SK-N-SH treated with all-trans-retinoic acid at 6 μM for 48 hours (cell line): ENCODE measurements at regions not wholly inside any gene's neighbourhood (a gene's known extent, or its start where the extent isn't known, plus 50 kb on each side); places are given as distances from the start of the nearest gene placed in this dataset.
A peak's percentile ranks its signal among the peaks of the same experiment; 100 is the strongest.

ENCODE experiments used
- ATAC-seq: fragments of 200-7000 bp; cut with Tn5 transposase; 3 replicates; pipeline ENCODE4 v1.9.1; 2020; ENCODE audit warnings: mild to moderate bottlenecking, moderate library complexity
- ARNTL ChIP-seq: fragments of 450-650 bp; formaldehyde crosslinking; IDR thresholded peaks from 2 replicates; pipeline ENCODE4 v1.5.0; 2020; ENCODE audit warnings: low read depth, mild to moderate bottlenecking, moderate library complexity, borderline replicate concordance
- CSDC2 ChIP-seq: fragments of 250-450 bp; sonication (Bioruptor Pico); IDR thresholded peaks from 2 replicates; pipeline ENCODE4 v1.5.0; 2020; ENCODE audit warnings: mild to moderate bottlenecking, moderate library complexity
- ESRRG ChIP-seq: fragments of 250-450 bp; sonication (Bioruptor Pico); IDR thresholded peaks from 2 replicates; pipeline ENCODE4 v1.6.1; 2021; ENCODE audit warnings: mild to moderate bottlenecking
- GLIS3 ChIP-seq: fragments of 250-450 bp; sonication (Bioruptor Pico); IDR thresholded peaks from 2 replicates; pipeline ENCODE4 v1.5.0; 2020; ENCODE audit warnings: mild to moderate bottlenecking, moderate library complexity
- ISL1 ChIP-seq: fragments of 250-450 bp; sonication (Bioruptor Pico); IDR thresholded peaks from 2 replicates; pipeline ENCODE4 v2.1.2; 2022; ENCODE audit warnings: mild to moderate bottlenecking, moderate library complexity
- TCF4 ChIP-seq: fragments of 250-450 bp; sonication (Bioruptor Pico); IDR thresholded peaks from 2 replicates; pipeline ENCODE4 v1.8.0; 2021; ENCODE audit warnings: mild to moderate bottlenecking, moderate library complexity, borderline replicate concordance
- TOX ChIP-seq: fragments of 250-450 bp; sonication (Bioruptor Pico); IDR thresholded peaks from 2 replicates; pipeline ENCODE4 v1.8.0; 2021; ENCODE audit warnings: mild to moderate bottlenecking, moderate library complexity, borderline replicate concordance
- ZC3H10 ChIP-seq: fragments of 250-450 bp; sonication (Bioruptor Pico); IDR thresholded peaks from 2 replicates; pipeline ENCODE4 v1.5.1; 2021; ENCODE audit warnings: mild to moderate bottlenecking, moderate library complexity
- ZFP3 ChIP-seq: fragments of 250-450 bp; sonication (Bioruptor Pico); IDR thresholded peaks from 2 replicates; pipeline ENCODE4 v1.5.0; 2020; ENCODE audit warnings: mild to moderate bottlenecking, moderate library complexity
- ZFP30 ChIP-seq: fragments of 450-650 bp; formaldehyde crosslinking; IDR thresholded peaks from 2 replicates; pipeline ENCODE4 v1.5.0; 2022; ENCODE audit warnings: mild to moderate bottlenecking, moderate library complexity
- ZNF70 ChIP-seq: fragments of 450-650 bp; formaldehyde crosslinking; IDR thresholded peaks from 2 replicates; pipeline ENCODE4 v1.5.0; 2020; ENCODE audit warnings: mild to moderate bottlenecking, moderate library complexity
- ZNF8 ChIP-seq: fragments of 450-650 bp; formaldehyde crosslinking; IDR thresholded peaks from 2 replicates; pipeline ENCODE4 v1.5.0; 2020; ENCODE audit warnings: mild to moderate bottlenecking, moderate library complexity
- TF ChIP-seq, protein P1 (sequence below): fragments of 250-450 bp; sonication (Bioruptor Pico); IDR thresholded peaks from 2 replicates; pipeline ENCODE4 v1.5.1; 2021; ENCODE audit warnings: mild to moderate bottlenecking, moderate library complexity
- TF ChIP-seq, protein P2 (sequence below): fragments of 250-450 bp; sonication (Bioruptor Pico); IDR thresholded peaks from 2 replicates; pipeline ENCODE4 v1.8.0; 2021; ENCODE audit warnings: low read depth, mild to moderate bottlenecking, moderate library complexity, borderline replicate concordance
- TF ChIP-seq, protein P3 (sequence below): fragments of 250-450 bp; sonication (Bioruptor Pico); IDR thresholded peaks from 2 replicates; pipeline ENCODE4 v1.5.0; 2020; ENCODE audit warnings: mild to moderate bottlenecking, moderate library complexity
- TF ChIP-seq, protein P4 (sequence below): fragments of 250-450 bp; sonication (Bioruptor Pico); IDR thresholded peaks from 2 replicates; pipeline ENCODE4 v1.8.0; 2020; ENCODE audit warnings: mild to moderate bottlenecking, moderate library complexity, borderline replicate concordance

DNA sequence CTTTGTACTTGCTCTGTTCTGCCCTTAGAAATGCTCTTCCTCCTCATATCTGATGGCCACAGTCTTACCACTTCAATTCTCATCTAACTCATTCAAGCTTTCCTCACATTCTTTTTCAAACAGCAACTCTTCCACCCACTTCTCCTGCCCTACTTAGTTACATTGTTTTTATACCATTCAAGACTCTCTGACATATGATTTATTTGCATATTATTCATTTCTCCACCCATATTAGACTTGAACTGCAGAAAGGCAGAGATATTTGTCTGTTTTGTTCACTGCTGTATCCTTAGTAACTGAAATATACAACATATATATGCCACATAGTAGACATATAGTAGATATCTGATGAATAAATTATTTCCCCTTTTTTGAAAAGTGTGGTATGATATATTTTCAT is 95.5 kb upstream of the DCN start:
- TF ChIP-seq, protein P1, sequence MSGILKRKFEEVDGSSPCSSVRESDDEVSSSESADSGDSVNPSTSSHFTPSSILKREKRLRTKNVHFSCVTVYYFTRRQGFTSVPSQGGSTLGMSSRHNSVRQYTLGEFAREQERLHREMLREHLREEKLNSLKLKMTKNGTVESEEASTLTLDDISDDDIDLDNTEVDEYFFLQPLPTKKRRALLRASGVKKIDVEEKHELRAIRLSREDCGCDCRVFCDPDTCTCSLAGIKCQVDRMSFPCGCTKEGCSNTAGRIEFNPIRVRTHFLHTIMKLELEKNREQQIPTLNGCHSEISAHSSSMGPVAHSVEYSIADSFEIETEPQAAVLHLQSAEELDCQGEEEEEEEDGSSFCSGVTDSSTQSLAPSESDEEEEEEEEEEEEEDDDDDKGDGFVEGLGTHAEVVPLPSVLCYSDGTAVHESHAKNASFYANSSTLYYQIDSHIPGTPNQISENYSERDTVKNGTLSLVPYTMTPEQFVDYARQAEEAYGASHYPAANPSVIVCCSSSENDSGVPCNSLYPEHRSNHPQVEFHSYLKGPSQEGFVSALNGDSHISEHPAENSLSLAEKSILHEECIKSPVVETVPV (CRISPR knock-in tag) = no peak
- TF ChIP-seq ZFP30 (no peak), GLIS3 (CRISPR knock-in tag) (no peak), ESRRG (no peak), CSDC2 (no peak), ARNTL (CRISPR knock-in tag) (no peak), TCF4 (CRISPR knock-in tag) (no peak), ZNF70 (no peak)
- TF ChIP-seq, protein P2, sequence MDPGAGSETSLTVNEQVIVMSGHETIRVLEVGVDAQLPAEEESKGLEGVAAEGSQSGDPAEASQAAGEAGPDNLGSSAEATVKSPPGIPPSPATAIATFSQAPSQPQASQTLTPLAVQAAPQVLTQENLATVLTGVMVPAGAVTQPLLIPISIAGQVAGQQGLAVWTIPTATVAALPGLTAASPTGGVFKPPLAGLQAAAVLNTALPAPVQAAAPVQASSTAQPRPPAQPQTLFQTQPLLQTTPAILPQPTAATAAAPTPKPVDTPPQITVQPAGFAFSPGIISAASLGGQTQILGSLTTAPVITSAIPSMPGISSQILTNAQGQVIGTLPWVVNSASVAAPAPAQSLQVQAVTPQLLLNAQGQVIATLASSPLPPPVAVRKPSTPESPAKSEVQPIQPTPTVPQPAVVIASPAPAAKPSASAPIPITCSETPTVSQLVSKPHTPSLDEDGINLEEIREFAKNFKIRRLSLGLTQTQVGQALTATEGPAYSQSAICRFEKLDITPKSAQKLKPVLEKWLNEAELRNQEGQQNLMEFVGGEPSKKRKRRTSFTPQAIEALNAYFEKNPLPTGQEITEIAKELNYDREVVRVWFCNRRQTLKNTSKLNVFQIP (CRISPR knock-in tag) = no peak
- ATAC-seq = no peak

DNA sequence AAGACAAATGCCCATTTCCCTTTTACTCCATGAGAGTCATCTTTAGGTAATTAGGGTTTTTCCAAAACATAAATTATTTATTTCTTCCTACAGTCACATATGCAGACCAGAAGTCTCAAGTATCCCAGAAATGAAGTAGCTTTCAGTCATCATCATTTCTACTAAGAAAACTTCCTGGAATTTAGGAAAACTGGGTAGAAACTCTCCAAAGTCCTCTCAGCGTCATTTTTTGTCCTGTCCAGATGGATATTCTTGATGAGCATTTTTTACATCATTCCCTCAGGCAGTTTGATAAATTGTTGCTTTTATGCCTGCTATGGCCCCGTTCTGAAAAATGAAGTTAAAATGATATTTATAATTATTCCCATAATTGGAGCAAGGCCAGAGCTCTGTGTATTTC is 93.9 kb upstream of the DCN start:
- ATAC-seq = peak; percentile 37; the same call in 2 of the 3 replicates
- TF ChIP-seq ISL1 (CRISPR knock-in tag) (peak; percentile 68; the same call in 1 of the 2 replicates), TOX (CRISPR knock-in tag) (peak; percentile 64; the same call in 1 of the 2 replicates), ZC3H10 (CRISPR knock-in tag) (no peak)
- TF ChIP-seq, protein P3, sequence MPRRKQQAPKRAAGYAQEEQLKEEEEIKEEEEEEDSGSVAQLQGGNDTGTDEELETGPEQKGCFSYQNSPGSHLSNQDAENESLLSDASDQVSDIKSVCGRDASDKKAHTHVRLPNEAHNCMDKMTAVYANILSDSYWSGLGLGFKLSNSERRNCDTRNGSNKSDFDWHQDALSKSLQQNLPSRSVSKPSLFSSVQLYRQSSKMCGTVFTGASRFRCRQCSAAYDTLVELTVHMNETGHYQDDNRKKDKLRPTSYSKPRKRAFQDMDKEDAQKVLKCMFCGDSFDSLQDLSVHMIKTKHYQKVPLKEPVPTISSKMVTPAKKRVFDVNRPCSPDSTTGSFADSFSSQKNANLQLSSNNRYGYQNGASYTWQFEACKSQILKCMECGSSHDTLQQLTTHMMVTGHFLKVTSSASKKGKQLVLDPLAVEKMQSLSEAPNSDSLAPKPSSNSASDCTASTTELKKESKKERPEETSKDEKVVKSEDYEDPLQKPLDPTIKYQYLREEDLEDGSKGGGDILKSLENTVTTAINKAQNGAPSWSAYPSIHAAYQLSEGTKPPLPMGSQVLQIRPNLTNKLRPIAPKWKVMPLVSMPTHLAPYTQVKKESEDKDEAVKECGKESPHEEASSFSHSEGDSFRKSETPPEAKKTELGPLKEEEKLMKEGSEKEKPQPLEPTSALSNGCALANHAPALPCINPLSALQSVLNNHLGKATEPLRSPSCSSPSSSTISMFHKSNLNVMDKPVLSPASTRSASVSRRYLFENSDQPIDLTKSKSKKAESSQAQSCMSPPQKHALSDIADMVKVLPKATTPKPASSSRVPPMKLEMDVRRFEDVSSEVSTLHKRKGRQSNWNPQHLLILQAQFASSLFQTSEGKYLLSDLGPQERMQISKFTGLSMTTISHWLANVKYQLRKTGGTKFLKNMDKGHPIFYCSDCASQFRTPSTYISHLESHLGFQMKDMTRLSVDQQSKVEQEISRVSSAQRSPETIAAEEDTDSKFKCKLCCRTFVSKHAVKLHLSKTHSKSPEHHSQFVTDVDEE (CRISPR knock-in tag) = peak; percentile 58; the same call in 1 of the 2 replicates

DNA sequence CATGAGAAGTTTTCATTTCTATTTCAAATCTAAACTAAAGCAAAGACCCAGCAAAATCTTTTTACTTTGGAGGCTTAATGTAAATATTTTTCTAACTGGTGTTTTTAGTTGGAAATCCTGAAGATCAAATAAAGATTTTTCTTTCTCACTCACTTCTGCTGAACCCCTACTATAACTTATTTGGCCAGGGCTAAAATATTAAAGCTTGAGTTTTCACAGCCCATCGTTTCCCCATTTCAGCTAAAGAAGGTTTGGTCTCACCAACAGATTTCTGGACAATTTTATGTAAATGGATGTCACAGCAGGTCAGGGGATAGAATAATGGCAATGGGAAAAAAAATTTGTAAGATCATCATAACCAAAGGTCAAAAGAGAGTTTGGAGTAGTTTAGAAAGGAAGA is 92.7 kb upstream of the DCN start:
- TF ChIP-seq ZNF70 = no peak
- no peak for TF ChIP-seq ISL1 (CRISPR knock-in tag)
- TF ChIP-seq, protein P2 (CRISPR knock-in tag) = no peak

DNA sequence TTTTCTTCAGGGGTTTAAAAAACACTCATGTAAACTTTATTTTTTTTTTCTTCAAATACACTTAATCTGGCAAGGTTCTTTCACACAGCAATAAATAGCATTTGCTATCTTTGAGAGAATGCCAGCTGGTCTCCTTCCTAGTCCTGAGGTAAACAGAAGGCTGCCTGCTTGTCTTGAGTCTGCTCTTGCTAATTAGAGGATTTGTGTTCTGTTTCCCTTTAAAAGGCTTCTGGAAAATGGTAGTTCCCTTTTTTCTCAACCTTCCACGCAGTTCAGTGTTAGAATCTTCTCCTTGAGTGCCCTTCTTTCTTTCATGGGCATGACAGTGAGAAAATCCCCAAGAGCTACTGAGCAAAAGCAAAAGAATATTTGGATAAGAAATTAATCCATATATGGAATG is 92.3 kb upstream of the DCN start:
- peak; percentile 49; the same call in 1 of the 3 replicates for ATAC-seq
- peak; percentile 51; the same call in 1 of the 2 replicates for TF ChIP-seq ISL1 (CRISPR knock-in tag)
- no peak for TF ChIP-seq ZNF70
- TF ChIP-seq, all 23 proteins: peak for 1

More for the DNA sequence above, 92.7 kb upstream of the DCN start:
- no peak for ATAC-seq

DNA sequence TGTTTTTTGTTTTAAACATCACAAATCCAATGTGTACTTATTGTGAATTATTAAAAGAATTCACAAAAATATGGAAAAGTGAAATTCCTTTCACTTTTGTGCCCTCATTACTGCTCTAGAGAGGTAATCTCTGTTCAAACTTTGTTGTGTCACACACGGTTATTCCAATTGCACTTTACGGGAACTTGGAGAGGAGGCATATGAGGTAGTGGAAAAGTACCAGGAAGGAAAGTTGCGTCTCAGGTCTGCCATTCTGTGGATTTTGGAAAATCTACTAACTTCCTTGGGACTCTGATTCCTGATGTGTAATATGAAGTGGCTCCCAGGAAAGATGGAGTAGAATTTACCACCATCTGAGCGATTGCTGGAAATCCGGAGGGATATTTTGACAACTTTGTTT is 90.9 kb upstream of the DCN start:
- ATAC-seq = no peak
- TF ChIP-seq TOX (CRISPR knock-in tag) (no peak), ZFP3 (CRISPR knock-in tag) (no peak), ZNF8 (CRISPR knock-in tag) (no peak)
- TF ChIP-seq, protein P3 (CRISPR knock-in tag) = no peak
- TF ChIP-seq, protein P4, sequence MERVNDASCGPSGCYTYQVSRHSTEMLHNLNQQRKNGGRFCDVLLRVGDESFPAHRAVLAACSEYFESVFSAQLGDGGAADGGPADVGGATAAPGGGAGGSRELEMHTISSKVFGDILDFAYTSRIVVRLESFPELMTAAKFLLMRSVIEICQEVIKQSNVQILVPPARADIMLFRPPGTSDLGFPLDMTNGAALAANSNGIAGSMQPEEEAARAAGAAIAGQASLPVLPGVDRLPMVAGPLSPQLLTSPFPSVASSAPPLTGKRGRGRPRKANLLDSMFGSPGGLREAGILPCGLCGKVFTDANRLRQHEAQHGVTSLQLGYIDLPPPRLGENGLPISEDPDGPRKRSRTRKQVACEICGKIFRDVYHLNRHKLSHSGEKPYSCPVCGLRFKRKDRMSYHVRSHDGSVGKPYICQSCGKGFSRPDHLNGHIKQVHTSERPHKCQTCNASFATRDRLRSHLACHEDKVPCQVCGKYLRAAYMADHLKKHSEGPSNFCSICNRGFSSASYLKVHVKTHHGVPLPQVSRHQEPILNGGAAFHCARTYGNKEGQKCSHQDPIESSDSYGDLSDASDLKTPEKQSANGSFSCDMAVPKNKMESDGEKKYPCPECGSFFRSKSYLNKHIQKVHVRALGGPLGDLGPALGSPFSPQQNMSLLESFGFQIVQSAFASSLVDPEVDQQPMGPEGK (CRISPR knock-in tag) = no peak
